Tibial nerve (tissue), 3 donors: ENCODE measurements at regions not wholly inside any gene's neighbourhood (a gene's known extent, or its start where the extent isn't known, plus 50 kb on each side); places are given as distances from the start of the nearest gene placed in this dataset.
"Not testable (repeated sequence)": the region's sequence is repeated elsewhere in the genome, so short reads cannot be mapped to it uniquely, and the experiment has no call there.

Source experiments
- POLR2A ChIP-seq, 2 donors: fragments of 450-650 bp; IDR thresholded peaks; one replicate each; pipeline ENCODE4 v1.6.1; 2017; ENCODE audit warnings: antibody characterized with exemption in 2 of 2, mild to moderate bottlenecking in 2 of 2, moderate library complexity in 2 of 2
- TF ChIP-seq, protein P1 (sequence below), 5 experiments: fragments of 200-600 bp in 3 of 5; fragments of 450-650 bp in 2 of 5; sonication (generic) in 3 of 5; IDR thresholded peaks; one replicate each; pipeline ENCODE4 v1.5.1; 2016 to 2019; ENCODE audit warnings: antibody characterized with exemption in 5 of 5, mild to moderate bottlenecking in 3 of 5, moderate library complexity in 2 of 5

- TF ChIP-seq, protein P1, sequence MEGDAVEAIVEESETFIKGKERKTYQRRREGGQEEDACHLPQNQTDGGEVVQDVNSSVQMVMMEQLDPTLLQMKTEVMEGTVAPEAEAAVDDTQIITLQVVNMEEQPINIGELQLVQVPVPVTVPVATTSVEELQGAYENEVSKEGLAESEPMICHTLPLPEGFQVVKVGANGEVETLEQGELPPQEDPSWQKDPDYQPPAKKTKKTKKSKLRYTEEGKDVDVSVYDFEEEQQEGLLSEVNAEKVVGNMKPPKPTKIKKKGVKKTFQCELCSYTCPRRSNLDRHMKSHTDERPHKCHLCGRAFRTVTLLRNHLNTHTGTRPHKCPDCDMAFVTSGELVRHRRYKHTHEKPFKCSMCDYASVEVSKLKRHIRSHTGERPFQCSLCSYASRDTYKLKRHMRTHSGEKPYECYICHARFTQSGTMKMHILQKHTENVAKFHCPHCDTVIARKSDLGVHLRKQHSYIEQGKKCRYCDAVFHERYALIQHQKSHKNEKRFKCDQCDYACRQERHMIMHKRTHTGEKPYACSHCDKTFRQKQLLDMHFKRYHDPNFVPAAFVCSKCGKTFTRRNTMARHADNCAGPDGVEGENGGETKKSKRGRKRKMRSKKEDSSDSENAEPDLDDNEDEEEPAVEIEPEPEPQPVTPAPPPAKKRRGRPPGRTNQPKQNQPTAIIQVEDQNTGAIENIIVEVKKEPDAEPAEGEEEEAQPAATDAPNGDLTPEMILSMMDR (IDR thresholded peaks at IDR 0.05): not testable (repeated sequence)
- TF ChIP-seq POLR2A (IDR thresholded peaks at IDR 0.05): not testable (repeated sequence)
These were observed 845.1 kb downstream of the CDH18 start for GRCh38 chr5:19142713-19143414.
